ENCODE measurements at regions not wholly inside any gene's neighbourhood (a gene's known extent, or its start where the extent isn't known, plus 50 kb on each side); places are given as distances from the start of the nearest gene placed in this dataset.

DNA sequence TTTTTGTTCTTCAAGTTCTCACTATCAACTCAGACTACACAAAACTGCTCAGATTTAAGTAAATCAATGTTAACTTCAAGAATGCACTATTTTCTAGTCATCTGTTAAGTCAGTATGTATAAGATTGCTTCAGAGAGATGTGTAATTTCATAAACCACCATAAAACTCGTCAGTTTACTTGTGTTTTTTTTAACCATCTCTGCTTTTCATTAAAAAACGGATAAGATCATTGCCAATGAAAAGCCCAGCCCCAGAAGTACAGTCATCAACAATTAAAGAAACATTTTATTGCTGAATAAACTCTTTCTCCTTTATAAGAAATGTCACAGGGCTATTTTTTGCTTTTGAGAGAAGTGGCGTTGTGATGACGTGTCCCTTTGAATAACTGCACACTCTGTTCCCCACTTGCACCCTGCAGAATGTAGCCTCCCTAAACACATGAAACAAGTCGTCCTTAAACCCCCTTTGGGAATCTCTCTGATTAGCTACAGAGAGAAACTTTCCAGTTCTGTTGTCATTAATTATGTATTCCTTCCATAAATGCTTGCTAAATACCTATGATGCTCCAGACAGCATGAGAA lies 202.7 kb upstream of the FOXD3 start:
- Histone ChIP-seq H3K9ac (ENCODE audit: insufficient read depth, low read length, poor library complexity, severe bottlenecking) (no peak overlapping the region), H3K79me2 (ENCODE audit: insufficient read depth, low read length) (no peaks in the 10 kb centered on the region), H3K36me3 (replicated peaks in 1 of 2; ENCODE audit: control insufficient read depth in 1 of 2, insufficient read depth in 2 of 2, low read length in 2 of 2) (no peaks in the 10 kb centered on the region), H3K4me3 (replicated peaks in 1 of 3; ENCODE audit: low read depth in 2 of 3, low read length in 3 of 3) (no peak overlapping the region), H3K27ac (ENCODE audit: low read depth in 1 of 2, low read length in 2 of 2) (no peak overlapping the region), H3K4me2 (replicated peaks; ENCODE audit: extremely low read depth, low read length, poor library complexity, severe bottlenecking) (no peak overlapping the region), H3K27me3 (ENCODE audit: control insufficient read depth in 2 of 2, insufficient read depth in 2 of 2, low read length in 2 of 2) (no peaks in the 10 kb centered on the region), H3K9me3 (replicated peaks in 1 of 2; ENCODE audit: control insufficient read depth in 1 of 2, insufficient read depth in 1 of 2, low read length in 2 of 2) (no peaks in the 10 kb centered on the region), H2AFZ (ENCODE audit: insufficient read depth, low read depth, low read length, poor library complexity, severe bottlenecking) (no peak overlapping the region), H3K4me1 (ENCODE audit: control insufficient read depth in 1 of 2, insufficient read depth in 2 of 2, low read length in 2 of 2) (no peaks in the 10 kb centered on the region), H4K20me1 (ENCODE audit: insufficient read depth, low read length) (no peaks in the 10 kb centered on the region)
- H3K4me1 Mint-ChIP-seq = peaks cover 8% of the 10 kb centered on the region
- TF ChIP-seq, protein P1, sequence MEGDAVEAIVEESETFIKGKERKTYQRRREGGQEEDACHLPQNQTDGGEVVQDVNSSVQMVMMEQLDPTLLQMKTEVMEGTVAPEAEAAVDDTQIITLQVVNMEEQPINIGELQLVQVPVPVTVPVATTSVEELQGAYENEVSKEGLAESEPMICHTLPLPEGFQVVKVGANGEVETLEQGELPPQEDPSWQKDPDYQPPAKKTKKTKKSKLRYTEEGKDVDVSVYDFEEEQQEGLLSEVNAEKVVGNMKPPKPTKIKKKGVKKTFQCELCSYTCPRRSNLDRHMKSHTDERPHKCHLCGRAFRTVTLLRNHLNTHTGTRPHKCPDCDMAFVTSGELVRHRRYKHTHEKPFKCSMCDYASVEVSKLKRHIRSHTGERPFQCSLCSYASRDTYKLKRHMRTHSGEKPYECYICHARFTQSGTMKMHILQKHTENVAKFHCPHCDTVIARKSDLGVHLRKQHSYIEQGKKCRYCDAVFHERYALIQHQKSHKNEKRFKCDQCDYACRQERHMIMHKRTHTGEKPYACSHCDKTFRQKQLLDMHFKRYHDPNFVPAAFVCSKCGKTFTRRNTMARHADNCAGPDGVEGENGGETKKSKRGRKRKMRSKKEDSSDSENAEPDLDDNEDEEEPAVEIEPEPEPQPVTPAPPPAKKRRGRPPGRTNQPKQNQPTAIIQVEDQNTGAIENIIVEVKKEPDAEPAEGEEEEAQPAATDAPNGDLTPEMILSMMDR (IDR thresholded peaks at IDR 0.05) = no peak
- no peak overlapping the region for H3K27ac Mint-ChIP-seq
- intact Hi-C loops (cut with micrococcal nuclease) = no loop called here
- DNase-seq = no peak
- no peaks in the 10 kb centered on the region for H3K36me3 Mint-ChIP-seq
- peaks cover 0 to 2% (median 0%) of the 10 kb centered on the region in 3 donors for H3K27me3 Mint-ChIP-seq (ENCODE audit: low read depth in 3 of 3)
- H3K4me3 Mint-ChIP-seq = no peak overlapping the region
- WGBS (ENCODE audit: insufficient coverage) = 100% methylated on average over 1 of the region's 5 CpGs
- no peaks in the 10 kb centered on the region for H3K9me3 Mint-ChIP-seq

DNA sequence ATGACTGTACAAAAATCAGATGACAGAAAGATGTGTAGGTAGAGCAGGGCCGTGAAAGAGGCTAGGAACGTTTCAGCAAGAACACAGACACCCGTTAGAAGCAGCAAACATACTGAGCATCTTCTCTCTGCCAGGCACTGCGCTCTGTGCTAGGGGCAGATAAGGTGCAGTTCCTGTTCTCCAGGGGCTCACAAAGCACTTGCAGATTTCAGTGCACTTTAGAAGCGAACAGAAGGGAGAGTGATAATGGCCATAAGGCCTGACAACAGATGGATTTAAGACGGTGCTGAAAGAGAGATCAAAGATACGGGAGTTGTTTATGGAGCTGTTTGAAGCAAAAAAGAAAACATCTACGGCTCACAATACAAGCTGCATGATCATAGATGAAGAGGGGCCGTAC lies 200.3 kb upstream of the FOXD3 start:
- Mint-ChIP-seq H3K27ac (peak overlapping the region in 1 of 7 donors; percentile 26), H3K4me1 (peaks cover 11% of the 10 kb centered on the region), H3K9me3 (no peaks in the 10 kb centered on the region), H3K4me3 (peak overlapping the region in 1 of 2 donors; percentile 2), H3K27me3 (ENCODE audit: low read depth in 3 of 3) (peaks cover 0 to 2% (median 0%) of the 10 kb centered on the region in 3 donors), H3K36me3 (no peaks in the 10 kb centered on the region)
- H3K79me2 ChIP-seq (ENCODE audit: insufficient read depth, low read length) = no peaks in the 10 kb centered on the region
- H3K9me3 ChIP-seq (replicated peaks in 1 of 2; ENCODE audit: control insufficient read depth in 1 of 2, insufficient read depth in 1 of 2, low read length in 2 of 2) = no peaks in the 10 kb centered on the region
- no peak overlapping the region for H3K4me3 ChIP-seq (replicated peaks in 1 of 3; ENCODE audit: low read depth in 2 of 3, low read length in 3 of 3)
- no peaks in the 10 kb centered on the region for H4K20me1 ChIP-seq (ENCODE audit: insufficient read depth, low read length)
- TF ChIP-seq, protein P1 (IDR thresholded peaks at IDR 0.05) = no peak
- no peaks in the 10 kb centered on the region for H3K36me3 ChIP-seq (replicated peaks in 1 of 2; ENCODE audit: control insufficient read depth in 1 of 2, insufficient read depth in 2 of 2, low read length in 2 of 2)
- H3K27me3 ChIP-seq (ENCODE audit: control insufficient read depth in 2 of 2, insufficient read depth in 2 of 2, low read length in 2 of 2) = no peaks in the 10 kb centered on the region
- WGBS (ENCODE audit: insufficient coverage) = 15% methylated on average over 3 of the region's 9 CpGs
- H3K4me2 ChIP-seq (replicated peaks; ENCODE audit: extremely low read depth, low read length, poor library complexity, severe bottlenecking) = no peak overlapping the region
- peak overlapping the region; percentile 41 for H2AFZ ChIP-seq (ENCODE audit: insufficient read depth, low read depth, low read length, poor library complexity, severe bottlenecking)
- no peak for DNase-seq
- no peak overlapping the region for H3K27ac ChIP-seq (ENCODE audit: low read depth in 1 of 2, low read length in 2 of 2)
- no peak overlapping the region for H3K9ac ChIP-seq (ENCODE audit: insufficient read depth, low read length, poor library complexity, severe bottlenecking)
- intact Hi-C loops (cut with micrococcal nuclease) = no loop called here
- H3K4me1 ChIP-seq (ENCODE audit: control insufficient read depth in 1 of 2, insufficient read depth in 2 of 2, low read length in 2 of 2) = peaks cover 0 to 5% of the 10 kb centered on the region in 2 donors

All from CD14-positive monocyte (primary cell).